GM18519 (cell line): ENCODE measurements at regions not wholly inside any gene's neighbourhood (a gene's known extent, or its start where the extent isn't known, plus 50 kb on each side); places are given as distances from the start of the nearest gene placed in this dataset.

ENCODE experiments used
- ATAC-seq: cut with Tn5 transposase; IDR thresholded peaks from one replicate; pipeline ENCODE4 v1.9.1; 2021; ENCODE audit warnings: mild to moderate bottlenecking, moderate library complexity; ENCODE audit not compliant: unreplicated experiment, low FRiP score

- ATAC-seq = no peak
These were observed 154.4 kb upstream of the AKR1E2 start for GRCh38 chr10:4671451-4672145.

DNA sequence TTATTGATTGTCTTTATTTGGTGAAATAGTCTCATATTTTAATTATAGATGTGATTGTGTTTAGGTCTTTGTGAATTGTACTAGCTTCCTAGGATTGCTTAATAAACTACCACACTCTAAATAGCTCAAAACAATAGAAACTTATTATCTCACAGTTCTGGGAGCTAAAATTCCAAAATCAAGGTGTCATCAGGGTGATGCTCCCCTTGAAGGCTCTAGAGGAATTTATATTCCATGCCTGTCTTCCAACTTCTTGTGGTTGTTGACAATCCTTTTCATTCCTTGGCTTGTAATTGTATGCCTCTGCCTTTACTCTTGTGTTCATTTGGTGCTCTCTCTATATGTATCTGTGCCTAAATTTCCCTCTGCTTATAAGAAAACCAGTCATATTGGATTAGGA lies 155.3 kb upstream of the AKR1E2 start:
- ATAC-seq = no peak

GRCh38 chr10:4669585-4669984 lies 156.4 kb upstream of the AKR1E2 start:
- no peak for ATAC-seq

DNA sequence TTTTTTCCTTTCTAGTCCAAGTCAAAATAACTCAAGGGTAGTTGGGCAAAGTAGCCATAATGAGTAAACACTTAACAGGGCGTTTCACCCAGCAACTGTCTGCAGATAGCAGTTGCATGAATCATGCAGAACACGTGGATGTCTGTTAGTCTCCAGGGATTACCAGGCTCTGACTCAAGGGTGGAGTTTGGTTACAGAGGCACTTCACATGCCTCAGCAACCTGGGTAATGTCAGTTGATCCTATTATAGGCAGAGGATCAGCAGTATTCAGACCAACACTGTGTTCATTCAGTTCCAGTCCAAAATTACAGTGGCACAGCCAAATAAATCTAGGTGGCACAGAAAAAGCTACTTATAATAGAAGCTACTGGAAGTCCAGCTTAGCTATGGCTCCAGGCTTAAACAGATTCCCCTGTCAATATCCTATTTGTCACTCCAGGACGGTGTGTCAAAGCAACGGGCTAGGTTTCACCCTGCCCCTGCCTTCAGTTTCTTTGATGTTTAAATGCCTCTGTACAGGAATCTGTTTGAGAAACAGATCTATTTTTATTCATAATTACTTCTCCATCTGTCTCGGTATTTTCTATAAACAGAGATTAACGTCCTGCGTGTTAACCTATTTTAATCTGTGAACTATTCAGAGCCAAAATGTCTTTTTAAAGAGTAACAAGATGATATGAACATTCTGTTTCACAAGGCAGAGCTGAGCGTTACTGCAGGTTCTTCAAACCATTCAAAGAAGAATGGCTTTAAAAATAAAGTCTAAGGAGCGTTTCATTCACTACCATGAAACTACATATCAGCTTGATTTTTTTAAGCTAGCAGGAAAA lies 162.6 kb upstream of the AKR1E2 start:
- ATAC-seq = peak; percentile 92

DNA sequence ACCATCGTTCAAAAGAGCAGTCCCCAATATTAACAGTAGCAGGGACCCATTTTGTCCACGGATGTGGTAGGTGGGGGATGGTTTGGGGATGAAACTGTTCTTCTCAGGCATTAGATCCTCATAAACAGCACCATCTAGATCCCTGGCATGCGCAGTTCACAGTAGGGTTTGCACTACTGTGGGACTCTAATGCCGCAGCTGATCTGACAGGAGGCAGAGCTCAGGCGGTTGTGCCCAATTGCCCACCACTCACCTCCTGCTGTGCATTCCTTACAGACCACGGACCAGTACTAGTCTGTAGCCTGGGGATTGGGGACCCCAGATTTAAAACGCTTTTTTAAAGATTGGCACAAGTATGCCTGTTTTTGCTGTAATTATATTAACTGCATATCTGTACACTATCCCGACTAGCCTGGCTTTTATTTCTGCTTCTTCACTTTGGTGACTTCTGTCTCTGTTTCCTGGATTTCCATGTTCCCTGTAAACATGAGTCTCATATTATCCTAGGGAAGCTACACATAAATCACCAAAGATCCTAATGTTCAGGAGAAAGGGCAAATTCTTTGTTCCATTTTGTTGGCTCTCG lies 163.3 kb upstream of the AKR1E2 start:
- no peak for ATAC-seq

DNA sequence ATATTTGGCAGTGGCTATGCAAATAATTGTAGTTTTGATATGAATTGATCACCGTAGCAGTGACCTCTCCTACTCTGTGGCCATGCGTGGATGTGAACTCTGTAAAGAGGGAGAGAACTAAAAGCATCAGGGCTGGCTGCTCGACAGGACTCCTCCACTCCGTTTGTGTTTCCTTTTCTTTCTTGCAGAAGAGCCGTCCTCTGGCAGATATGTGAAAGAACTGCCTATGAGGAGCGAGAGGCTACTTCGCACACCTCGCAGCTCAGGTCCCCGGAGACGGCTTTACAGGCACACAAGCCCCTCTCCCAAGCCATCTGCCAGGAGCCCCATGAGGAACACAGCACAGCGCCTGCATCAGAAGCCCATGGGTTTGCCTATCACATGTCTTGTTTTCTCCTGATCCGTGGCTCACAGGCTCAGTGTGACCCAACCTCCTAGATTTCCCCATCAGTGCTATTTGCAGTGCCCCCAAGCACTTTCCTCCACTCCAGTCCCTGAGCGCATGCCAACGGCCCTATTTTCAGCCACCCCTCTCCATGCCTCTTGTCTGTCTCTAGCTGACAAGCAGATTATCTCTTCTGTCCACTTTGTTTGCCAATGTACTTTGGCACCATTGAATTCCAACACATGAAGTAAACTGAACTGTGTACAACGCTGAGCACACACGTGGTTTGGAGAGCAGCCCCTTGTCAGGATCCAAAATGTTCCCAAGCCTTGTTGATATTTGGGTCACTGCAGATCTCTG lies 164.3 kb upstream of the AKR1E2 start:
- no peak for ATAC-seq

DNA sequence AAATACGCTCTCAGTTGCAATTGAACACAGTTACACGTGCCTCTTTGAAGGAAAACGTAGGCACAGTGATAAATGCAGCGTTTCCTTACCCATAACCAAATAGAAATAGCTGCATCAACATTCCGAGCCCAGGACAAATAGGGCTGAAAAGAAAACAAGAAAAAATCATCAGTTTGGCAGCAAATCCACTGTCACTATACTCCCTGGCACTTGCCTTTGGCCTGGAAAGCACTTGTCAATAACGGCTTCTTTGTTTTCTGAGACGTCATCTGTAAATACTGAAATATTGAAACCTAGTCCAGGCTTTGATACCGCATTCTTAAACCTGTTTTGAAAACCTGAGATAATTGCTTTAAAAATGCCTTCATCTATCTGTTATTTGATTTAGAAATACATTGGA lies 167.2 kb upstream of the AKR1E2 start:
- no peak for ATAC-seq

DNA sequence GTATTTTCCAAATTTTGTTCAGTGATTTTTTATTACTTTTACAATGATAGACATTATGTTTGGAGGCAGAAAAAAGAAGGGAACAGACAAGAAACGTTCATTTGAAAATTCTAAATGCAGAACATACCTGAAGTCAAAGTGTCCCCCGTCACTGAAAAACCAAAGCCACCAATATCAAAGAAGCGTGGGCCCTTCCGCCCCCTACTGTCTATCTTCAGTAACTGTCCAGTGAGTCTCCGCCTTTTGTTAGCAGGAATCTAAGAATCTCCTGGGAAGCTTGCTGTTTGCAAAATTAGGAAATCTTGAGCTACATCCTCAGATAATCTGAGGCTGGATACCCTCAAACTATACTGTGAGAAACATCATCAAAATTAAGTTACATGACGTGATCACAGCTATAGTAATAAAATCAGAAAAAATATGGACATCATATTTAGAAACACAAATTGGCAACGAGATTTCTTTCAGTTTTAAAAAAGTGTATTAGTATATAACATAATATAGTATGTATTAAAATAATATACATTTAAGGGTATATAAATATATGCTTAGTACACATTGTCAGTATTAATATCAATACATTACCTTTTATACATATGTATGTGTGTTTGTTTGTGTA lies 169.3 kb upstream of the AKR1E2 start:
- ATAC-seq = no peak

- no peak for ATAC-seq
These were observed 170.1 kb upstream of the AKR1E2 start for GRCh38 chr10:4655879-4656278.

GRCh38 chr10:4655406-4655805 lies 170.6 kb upstream of the AKR1E2 start:
- no peak for ATAC-seq

GRCh38 chr10:4654496-4654895 lies 171.5 kb upstream of the AKR1E2 start:
- ATAC-seq = no peak

DNA sequence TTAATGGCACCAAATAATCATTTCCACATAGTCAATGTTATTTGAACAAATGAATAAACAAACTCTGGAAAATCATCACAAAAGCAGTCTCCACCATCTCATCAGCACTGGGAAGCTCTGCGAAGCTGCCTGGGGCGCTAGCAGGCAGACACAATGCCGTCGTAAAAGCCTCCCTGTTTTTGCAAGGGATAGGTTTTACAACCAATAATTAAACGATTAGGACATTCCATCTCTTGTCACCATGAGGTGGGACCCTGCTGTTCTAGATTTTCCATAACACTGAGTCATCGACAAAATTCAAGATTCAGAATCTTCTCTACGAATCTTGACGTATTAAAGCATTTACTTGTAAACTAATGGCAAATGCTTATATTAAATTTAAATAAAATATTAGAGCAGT lies 172.8 kb upstream of the AKR1E2 start:
- ATAC-seq = no peak

GRCh38 chr10:4652111-4653010 lies 173.6 kb upstream of the AKR1E2 start:
- no peak for ATAC-seq

DNA sequence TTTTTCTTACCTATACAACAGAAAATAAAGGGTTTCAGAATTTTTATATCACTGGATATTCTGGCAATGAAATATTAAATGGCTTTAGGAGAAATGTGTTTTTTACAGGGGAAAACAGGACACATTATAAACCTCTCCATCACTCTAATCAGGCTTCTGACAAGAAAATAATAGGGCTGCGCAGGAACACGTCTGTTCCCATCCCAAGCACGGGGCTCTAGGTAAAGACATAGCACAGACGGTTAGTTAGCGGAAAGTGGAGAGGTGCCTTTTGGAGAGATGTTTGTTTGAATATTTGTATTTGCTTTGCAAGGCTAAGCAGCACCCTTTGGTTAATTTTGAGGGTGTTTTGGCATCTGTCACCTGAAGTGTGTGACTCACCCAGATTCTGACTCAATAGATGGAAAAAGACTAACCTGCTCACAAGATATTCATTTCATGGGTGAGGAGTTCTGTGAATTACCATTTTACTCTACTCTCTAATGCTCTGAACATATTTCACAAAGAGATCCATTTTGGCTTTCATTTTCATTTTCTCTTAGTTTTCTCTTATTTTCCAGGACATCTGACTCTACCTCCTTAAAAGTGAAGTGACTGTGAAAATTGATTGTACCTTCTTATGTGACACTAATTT lies 174.5 kb upstream of the AKR1E2 start:
- no peak for ATAC-seq

- ATAC-seq = no peak
These were observed 175.4 kb upstream of the AKR1E2 start for GRCh38 chr10:4650582-4650981.

DNA sequence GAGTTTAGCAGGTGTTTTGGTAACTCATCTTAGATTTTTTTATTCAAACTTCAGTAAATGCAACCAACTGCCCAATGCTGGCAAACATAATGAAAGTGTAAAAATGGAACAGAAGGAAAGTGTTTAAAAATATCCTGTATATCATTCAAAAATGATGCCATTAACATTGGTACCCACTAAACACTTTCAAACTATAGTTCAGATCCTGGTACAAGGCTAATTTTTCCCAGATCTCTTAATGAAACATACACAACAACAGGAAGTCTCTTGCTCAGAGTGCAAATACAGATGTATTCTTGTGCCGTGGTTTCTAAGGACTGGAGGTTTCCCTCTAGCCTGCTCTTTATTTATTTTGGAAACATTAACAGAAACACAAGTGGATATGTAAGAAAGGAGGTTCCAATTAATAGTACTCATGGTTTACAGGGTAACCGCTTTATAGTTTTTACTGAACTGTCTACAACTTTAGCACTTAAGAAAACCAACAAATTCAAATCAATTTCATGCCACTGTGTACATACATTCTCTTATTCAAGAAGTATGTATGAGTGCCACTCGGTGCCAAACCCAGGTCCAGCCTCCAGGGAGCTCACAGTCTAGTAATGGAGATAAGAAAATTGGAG lies 176.0 kb upstream of the AKR1E2 start:
- no peak for ATAC-seq

DNA sequence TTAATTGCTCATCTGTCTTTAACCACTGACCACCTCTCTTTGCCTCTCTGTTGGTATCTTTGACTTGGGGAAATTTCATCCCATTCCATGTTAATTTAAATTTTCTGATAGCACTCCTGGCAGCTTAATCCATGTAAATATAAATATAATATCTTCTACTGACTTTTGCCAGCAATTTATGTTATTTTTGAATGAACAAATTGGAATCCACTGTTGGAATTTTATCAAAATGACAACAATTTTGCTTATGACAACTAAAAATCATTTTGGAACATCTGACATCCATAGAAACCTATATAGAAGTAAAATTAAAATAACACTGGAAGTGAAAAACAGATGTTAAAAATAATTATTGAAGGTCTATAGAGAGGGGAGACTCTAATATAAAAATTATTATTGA lies 176.5 kb upstream of the AKR1E2 start:
- ATAC-seq = no peak

- ATAC-seq = no peak
These were observed 177.0 kb upstream of the AKR1E2 start for GRCh38 chr10:4648999-4649398.
